SJCRH30 (cell line): ENCODE measurements at regions not wholly inside any gene's neighbourhood (a gene's known extent, or its start where the extent isn't known, plus 50 kb on each side); places are given as distances from the start of the nearest gene placed in this dataset.

Experiments
- DNase-seq, 2 experiments: peaks; one replicate each; pipeline ENCODE4 v3.0.0-alpha.2; 2015 to 2020
- H3K27ac ChIP-seq: fragments of 250-450 bp; sonication (Bioruptor Pico); 2 replicates; pipeline ENCODE4 v1.5.1; 2020; ENCODE audit warnings: mild to moderate bottlenecking, moderate library complexity
- H3K27me3 ChIP-seq: fragments of 250-450 bp; sonication (Bioruptor Pico); 2 replicates; pipeline ENCODE4 v1.5.1; 2020; ENCODE audit warnings: mild to moderate bottlenecking, moderate library complexity
- H3K36me3 ChIP-seq: fragments of 250-450 bp; sonication (Bioruptor Pico); 2 replicates; pipeline ENCODE4 v1.5.1; 2020; ENCODE audit warnings: mild to moderate bottlenecking, moderate library complexity
- H3K4me1 ChIP-seq: fragments of 250-450 bp; sonication (Bioruptor Pico); 2 replicates; pipeline ENCODE4 v1.5.1; 2020; ENCODE audit warnings: mild to moderate bottlenecking, moderate library complexity
- H3K4me3 ChIP-seq: fragments of 250-450 bp; sonication (Bioruptor Pico); 2 replicates; pipeline ENCODE4 v1.5.1; 2020; ENCODE audit warnings: mild to moderate bottlenecking, moderate library complexity
- H3K9me3 ChIP-seq: fragments of 250-450 bp; sonication (Bioruptor Pico); replicated peaks from 2 replicates; pipeline ENCODE4 v1.5.1; 2020; ENCODE audit warnings: mild to moderate bottlenecking, moderate library complexity

DNA sequence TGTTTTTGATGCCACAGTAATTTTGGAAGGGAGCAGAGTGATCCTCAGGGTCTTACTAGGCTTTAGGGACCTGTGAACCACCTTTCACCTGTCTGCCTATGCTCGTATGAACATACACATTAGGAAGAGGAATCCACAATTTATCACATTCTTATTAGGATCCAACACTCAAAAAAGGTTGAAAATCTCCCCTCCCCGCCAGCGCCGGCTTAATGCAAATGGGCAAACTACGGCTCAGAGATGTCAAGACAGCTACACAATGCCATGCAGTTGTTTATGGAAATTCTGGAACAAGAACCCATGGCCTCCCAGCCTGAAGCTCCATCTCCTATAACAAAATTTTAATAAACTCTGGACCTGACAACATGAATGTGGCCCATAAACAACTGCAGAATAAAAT, 375.9 kb upstream of the ACVR2A start:
- Histone ChIP-seq H3K27ac (no peak overlapping the region), H3K36me3 (no peaks in the 10 kb centered on the region), H3K4me1 (no peaks in the 10 kb centered on the region; the same call in 1 of the 2 replicates), H3K27me3 (no peaks in the 10 kb centered on the region), H3K9me3 (no peaks in the 10 kb centered on the region; the same call in 1 of the 2 replicates), H3K4me3 (no peak overlapping the region)
- DNase-seq = no peak

DNA sequence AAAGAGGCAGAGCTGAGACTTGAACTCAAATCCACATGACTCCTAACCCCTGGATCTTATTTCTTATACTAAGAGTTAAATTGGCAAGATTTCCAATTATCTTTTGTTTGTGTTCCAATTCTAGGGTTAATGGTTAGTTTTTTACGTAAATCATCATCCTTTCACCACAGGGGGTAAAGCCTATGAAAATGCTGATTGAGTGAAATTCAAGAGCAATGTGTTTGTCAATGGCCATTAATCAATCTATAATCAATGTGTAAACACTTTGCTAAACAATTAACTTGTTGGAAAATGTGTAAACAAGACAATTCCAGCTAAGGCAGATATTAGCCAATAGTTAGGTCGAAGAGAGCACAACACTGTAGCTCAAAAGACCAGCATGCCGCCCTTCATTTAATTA, 376.5 kb upstream of the ACVR2A start:
- Histone ChIP-seq H3K36me3 (no peaks in the 10 kb centered on the region), H3K4me3 (no peak overlapping the region), H3K9me3 (no peaks in the 10 kb centered on the region; the same call in 1 of the 2 replicates), H3K27ac (no peak overlapping the region), H3K4me1 (no peaks in the 10 kb centered on the region; the same call in 1 of the 2 replicates), H3K27me3 (no peaks in the 10 kb centered on the region)
- no peak for DNase-seq

DNA sequence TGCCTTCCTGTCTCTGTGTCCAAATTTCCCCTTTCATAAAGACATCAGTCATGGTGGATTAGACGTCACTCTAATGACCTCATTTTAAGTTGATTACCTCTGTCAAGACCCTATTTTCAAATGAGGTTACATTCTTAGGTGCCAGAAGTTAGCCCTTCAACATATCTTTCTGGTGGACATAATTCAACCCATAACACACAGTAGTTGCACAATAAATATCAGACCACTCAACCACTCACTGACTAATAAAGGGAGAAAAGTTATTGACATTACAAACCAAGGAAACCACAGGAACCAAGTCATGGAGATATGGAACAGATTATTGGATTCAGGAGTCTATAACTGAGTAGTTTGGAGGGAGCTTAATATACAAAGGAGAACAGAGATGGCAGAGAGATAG, 377.4 kb upstream of the ACVR2A start:
- no peak overlapping the region for H3K4me3 ChIP-seq
- H3K27me3 ChIP-seq = no peaks in the 10 kb centered on the region
- no peak overlapping the region for H3K27ac ChIP-seq
- H3K4me1 ChIP-seq = no peaks in the 10 kb centered on the region; the same call in 1 of the 2 replicates
- H3K36me3 ChIP-seq = no peaks in the 10 kb centered on the region
- peak in 1 of 2 experiments; percentile 16 for DNase-seq
- H3K9me3 ChIP-seq = no peaks in the 10 kb centered on the region; the same call in 1 of the 2 replicates

DNA sequence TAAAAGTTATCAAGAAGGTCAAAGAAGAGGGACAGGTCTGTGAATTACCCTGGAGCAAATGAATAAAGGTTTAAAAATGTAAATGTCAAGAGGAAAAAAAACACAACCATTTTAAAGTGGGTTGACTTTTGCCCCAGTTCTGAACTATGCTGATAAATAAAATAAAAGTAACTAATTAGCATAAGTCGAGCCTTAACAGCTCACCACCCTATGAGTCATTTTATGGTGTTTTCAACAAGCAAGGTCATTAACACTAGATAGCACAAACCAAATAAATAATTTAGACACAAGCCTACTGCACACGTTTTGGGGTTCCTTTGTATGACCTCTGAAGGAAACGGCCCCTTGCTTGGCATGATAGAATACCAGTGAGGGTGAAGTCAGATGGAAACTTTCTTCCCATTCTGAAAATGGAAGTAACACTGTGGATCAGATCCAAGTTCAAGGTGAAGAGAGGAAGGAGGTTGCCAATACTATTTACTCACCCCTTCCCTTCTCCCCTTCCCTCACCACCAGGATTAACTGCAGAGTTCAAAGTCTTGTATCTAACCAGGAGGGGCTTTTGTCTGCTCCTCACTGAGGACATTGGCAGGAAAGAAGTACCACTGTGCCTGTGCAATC, 380.0 kb upstream of the ACVR2A start:
- H3K27me3 ChIP-seq = no peaks in the 10 kb centered on the region
- no peaks in the 10 kb centered on the region for H3K36me3 ChIP-seq
- no peak overlapping the region for H3K4me3 ChIP-seq
- peaks cover 10% of the 10 kb centered on the region for H3K4me1 ChIP-seq
- no peak overlapping the region for H3K27ac ChIP-seq
- H3K9me3 ChIP-seq = no peaks in the 10 kb centered on the region; the same call in 1 of the 2 replicates
- DNase-seq = no peak

DNA sequence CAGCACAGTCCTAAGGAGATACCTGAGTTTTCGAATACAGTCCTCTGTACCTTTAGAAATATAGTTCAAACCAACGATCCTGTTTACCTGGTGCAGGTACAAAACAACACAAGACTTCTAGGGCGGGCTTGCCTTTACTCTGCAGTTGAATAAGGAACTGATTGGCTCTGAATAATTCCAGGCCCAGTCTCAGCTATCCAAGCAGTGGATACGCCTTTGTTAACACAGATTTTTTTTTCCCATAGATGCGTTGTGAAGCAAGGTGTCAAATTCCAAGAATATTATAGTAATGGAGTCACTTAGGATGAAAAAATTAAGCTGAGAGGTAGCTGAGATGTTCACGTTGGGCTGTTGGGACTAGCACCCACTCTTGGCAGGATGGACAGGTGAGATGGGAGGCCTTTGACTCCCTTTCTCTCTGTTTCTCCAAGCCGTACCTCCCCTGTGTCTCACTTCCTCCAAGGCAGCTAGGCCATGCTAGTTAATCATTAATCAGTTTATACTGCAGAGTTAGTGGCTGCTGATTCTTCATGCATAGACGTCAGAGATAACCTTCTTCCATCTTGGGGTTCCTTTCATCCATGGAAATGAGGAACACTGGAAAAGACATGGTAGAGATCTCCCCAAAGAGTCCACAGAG, 380.8 kb upstream of the ACVR2A start:
- DNase-seq = no peak
- Histone ChIP-seq H3K27me3 (no peaks in the 10 kb centered on the region), H3K36me3 (no peaks in the 10 kb centered on the region), H3K4me1 (peaks cover 10% of the 10 kb centered on the region), H3K9me3 (no peaks in the 10 kb centered on the region; the same call in 1 of the 2 replicates), H3K27ac (no peak overlapping the region), H3K4me3 (no peak overlapping the region)

DNA sequence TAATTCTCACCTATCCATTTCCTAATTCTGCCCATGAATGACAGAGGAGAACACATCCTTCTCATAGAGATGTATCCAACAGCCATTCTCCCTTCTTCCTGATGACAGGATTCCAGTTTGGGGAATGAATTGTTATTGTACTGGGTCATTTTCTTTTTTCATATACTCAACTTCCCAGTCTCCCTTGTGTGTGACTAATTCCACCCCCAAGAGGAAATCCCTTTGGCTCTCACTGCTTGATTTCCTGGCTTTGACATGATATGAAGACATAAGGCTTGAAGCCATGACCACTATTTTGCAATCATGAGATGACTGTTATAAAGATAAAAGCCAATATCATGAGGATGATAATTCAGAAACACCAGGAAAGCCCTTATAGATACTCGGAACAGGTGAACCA, 384.7 kb upstream of the ACVR2A start:
- Histone ChIP-seq H3K27ac (no peak overlapping the region), H3K9me3 (no peaks in the 10 kb centered on the region), H3K4me1 (peaks cover 10% of the 10 kb centered on the region), H3K36me3 (no peaks in the 10 kb centered on the region), H3K4me3 (no peak overlapping the region), H3K27me3 (no peaks in the 10 kb centered on the region)
- DNase-seq = no peak

DNA sequence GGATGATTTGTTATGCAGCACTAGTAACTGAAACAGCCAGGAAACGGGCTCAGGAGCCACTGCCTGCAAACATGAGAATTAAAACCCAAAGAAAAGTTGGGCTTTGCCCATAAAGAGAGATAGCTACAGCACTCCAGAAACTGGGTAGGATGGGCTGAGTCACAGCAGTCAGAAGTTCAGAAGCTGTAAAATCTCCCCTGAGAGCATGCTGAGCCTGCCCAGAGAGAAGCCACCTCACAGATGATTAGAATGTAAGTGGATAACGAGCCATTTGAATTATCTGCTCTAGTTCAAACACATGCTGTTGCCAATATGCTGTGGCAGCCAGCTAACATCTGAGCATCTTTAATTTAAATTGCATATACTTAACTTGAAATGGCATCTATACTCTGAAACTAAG, 388.1 kb upstream of the ACVR2A start:
- no peak overlapping the region for H3K27ac ChIP-seq

DNA sequence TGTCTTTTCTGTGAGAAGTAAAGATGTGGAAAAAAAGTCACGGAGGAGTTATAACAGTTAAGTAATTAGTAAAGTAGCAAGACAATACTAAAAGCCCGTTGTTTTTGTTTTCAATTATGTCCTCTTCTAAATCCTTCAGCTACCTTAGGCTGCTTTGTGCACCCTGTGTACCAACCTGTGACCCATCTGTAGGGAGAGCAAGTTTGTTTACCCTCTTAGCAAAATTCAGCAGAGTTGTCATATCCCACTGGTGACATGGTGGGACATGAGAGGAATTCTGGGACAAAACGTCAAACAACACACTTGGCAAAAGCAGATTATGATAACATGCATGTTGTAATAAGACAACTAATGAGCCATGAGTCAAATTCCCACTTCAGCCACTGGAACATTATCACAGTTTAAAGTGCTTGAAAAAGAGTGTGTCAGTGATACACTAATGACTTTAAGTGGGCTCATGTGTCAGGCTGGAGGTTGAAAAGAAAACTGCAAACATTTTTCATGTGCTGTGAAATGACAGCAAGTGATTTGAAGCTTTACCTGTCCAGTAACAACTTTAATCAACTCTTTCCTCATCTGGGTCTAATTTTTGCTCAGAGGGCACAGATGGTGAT, 392.8 kb upstream of the ACVR2A start:
- Histone ChIP-seq H3K9me3 (no peaks in the 10 kb centered on the region), H3K4me3 (no peak overlapping the region), H3K4me1 (peaks cover 33% of the 10 kb centered on the region), H3K36me3 (no peaks in the 10 kb centered on the region), H3K27ac (peak overlapping the region; percentile 65; the same call in 1 of the 2 replicates), H3K27me3 (no peaks in the 10 kb centered on the region)
- DNase-seq = no peak

More for the DNA sequence above, 388.1 kb upstream of the ACVR2A start:
- Histone ChIP-seq H3K4me1 (peaks cover 9% of the 10 kb centered on the region), H3K4me3 (no peak overlapping the region), H3K36me3 (no peaks in the 10 kb centered on the region), H3K9me3 (no peaks in the 10 kb centered on the region), H3K27me3 (no peaks in the 10 kb centered on the region)
- no peak for DNase-seq

DNA sequence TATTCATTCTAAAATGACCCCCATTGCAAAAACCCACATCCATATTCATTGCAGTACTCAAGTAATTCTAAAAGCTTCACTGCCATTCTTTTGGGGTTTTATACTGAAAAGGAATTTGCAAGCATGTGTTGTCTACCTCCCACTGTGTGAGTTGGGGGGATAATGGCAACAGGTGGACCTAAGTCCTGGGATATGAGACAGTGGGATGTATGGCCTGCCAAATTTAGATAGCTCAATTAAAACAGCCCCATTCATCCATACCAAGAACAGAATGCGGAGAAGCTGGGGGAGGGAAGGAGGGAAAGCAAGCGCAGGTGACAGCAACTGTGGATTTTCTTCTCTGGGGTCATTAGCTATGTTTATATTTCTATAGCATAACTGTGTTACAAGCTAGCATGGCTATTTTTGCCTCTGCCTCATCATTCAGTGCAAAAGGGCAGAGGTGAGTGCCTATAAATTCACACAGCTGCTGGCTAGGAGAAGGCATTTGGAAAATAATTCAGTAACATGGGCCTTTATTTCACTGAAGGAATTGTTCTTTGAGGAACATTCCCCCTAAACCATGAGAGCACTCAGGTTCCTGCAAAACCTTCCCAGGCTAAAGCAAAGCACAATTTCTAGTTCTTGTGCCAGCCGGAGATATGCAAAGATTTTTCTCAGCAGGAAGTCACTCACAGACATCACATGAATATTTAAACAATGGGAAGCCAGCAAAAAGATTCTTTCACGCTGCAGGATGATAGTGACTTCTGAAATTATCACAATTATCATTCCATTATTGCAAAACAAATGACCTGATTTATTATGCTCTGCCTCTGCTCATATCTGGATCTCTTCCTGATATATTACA, 393.9 kb upstream of the ACVR2A start:
- Histone ChIP-seq H3K4me3 (no peak overlapping the region), H3K27ac (peak overlapping the region; percentile 65), H3K36me3 (no peaks in the 10 kb centered on the region), H3K27me3 (no peaks in the 10 kb centered on the region), H3K4me1 (peaks cover 33% of the 10 kb centered on the region), H3K9me3 (no peaks in the 10 kb centered on the region)
- DNase-seq = peak; percentile 80 to 90

DNA sequence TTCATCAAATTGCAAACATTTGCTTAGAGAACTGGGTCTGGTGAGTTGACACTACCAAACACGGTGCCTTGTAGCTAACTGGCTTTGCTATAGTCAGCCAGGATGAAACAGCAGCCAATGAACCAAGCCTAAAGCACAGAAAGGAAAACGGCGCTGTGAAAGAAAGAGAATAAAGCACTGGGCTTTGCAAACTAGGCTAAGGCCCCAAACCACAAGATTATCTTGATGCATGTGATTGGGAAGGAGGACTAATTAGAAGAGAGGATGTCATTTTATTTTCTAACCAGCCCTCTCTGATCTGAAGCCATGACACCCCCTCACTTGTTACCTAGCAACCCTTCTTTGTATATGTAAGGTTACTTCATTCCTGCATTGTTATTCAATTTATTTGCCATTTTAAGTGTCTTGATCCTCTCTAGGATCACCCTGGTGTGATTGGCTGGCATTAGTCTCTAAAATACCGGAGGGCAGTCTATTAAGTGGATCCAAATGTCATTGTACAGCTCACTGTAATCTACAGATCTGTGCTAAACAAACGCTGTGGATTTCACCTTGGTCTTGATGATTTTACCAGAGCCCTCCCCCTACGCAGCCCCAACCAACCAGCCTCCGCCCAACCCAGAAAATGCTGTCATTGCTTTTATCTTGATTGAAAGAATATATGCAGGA, 395.4 kb upstream of the ACVR2A start:
- H3K36me3 ChIP-seq = no peaks in the 10 kb centered on the region
- H3K27ac ChIP-seq = peak overlapping the region; percentile 65
- no peaks in the 10 kb centered on the region for H3K27me3 ChIP-seq
- H3K4me1 ChIP-seq = peaks cover 33% of the 10 kb centered on the region
- H3K9me3 ChIP-seq = no peaks in the 10 kb centered on the region
- peak; percentile 32 to 67 for DNase-seq
- H3K4me3 ChIP-seq = peak overlapping the region; percentile 44

DNA sequence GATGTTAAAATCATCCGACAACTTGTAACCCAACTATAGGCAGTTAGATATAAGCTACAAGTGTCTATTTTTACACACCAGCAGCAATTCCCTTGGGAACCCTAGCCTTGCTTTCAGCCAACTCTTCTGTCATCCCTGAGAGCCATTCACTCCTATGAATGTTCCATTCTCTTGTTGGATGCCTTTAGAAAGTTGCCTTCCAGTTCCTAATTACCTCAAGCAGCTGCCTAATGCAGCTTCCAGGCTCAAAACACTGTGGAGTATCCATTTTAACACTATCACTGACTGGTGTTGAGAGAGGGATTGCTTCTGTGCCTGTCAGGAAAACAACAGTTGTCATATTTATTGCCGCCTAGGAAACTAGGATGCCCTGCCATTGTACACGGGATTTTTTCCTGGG, 402.0 kb upstream of the ACVR2A start:
- Histone ChIP-seq H3K4me1 (peaks cover 20% of the 10 kb centered on the region), H3K9me3 (0 out of 2 replicates have a peak, but pooled peaks cover 3% of the 10 kb centered on the region), H3K4me3 (no peak overlapping the region), H3K27me3 (no peaks in the 10 kb centered on the region), H3K36me3 (no peaks in the 10 kb centered on the region), H3K27ac (no peak overlapping the region)
- peak in 1 of 2 experiments; percentile 59 for DNase-seq

DNA sequence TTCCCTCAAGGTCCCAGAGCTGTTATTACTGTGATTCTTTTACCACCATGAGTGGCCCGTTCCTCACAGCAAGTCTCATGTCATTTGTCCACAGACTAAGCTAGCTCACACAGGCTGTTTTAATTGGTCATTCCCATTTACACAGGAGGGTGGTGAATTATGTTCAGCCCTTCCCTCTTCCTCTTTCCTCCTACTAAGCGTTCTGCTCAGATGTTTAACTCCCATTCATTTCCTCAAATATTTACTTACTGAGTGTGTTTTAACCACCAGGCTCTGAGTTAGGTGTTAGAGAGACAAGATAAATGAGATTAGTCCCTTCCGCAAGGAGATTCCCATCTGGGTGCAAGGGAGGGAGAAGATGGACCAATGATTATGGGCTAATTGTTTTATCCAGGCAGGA, 403.6 kb upstream of the ACVR2A start:
- Histone ChIP-seq H3K27ac (peak overlapping the region; percentile 73), H3K4me1 (peaks cover 20% of the 10 kb centered on the region), H3K9me3 (0 out of 2 replicates have a peak, but pooled peaks cover 3% of the 10 kb centered on the region), H3K36me3 (no peaks in the 10 kb centered on the region), H3K4me3 (no peak overlapping the region), H3K27me3 (no peaks in the 10 kb centered on the region)
- no peak for DNase-seq

DNA sequence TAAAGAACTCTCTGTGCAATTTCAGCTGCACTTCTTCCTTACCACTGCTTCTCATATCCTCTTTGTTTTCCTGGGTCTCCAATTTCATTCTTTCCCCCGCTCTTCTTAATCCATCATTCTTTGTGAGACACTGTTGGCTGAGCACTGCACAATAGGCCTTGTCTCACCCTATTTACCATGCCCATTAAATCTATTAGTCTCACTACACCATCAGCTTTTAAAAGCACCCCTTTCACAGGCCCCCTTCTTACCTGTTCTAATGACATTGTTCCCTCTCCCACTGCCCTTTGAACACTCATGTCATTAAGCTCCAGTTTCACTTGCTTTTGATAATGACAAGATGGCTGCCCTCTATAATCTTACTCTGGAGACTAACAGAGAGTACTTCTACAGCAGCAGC, 404.1 kb upstream of the ACVR2A start:
- no peaks in the 10 kb centered on the region for H3K36me3 ChIP-seq
- no peak overlapping the region for H3K4me3 ChIP-seq
- peak in 1 of 2 experiments; percentile 68 for DNase-seq
- peaks cover 20% of the 10 kb centered on the region for H3K4me1 ChIP-seq
- no peaks in the 10 kb centered on the region for H3K27me3 ChIP-seq
- peak overlapping the region; percentile 73 for H3K27ac ChIP-seq
- H3K9me3 ChIP-seq = 0 out of 2 replicates have a peak, but pooled peaks cover 3% of the 10 kb centered on the region

DNA sequence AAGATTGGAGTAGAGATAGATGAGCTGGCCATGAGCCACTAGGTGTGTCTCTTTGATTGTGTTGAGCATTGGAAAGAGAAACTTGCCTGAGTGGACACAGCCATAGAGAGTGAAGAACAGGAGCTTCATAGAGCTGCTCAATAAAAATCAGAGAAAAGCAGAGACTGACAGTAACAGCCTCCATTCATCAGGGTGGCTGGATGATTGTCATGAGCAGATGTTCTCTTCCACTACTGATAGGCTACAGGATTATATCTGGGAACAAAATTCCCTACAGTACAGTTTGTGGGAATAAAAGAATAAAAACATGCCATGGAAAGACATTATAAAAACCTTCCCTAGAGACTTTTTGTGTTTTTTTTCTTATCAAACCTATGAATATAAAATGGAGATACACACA, 404.8 kb upstream of the ACVR2A start:
- peak; percentile 57 to 89 for DNase-seq
- no peak overlapping the region for H3K4me3 ChIP-seq
- 0 out of 2 replicates have a peak, but pooled peaks cover 3% of the 10 kb centered on the region for H3K9me3 ChIP-seq
- H3K27ac ChIP-seq = peak overlapping the region; percentile 73
- H3K36me3 ChIP-seq = no peaks in the 10 kb centered on the region
- no peaks in the 10 kb centered on the region for H3K27me3 ChIP-seq
- H3K4me1 ChIP-seq = peaks cover 20% of the 10 kb centered on the region
